ENCODE measurements at regions not wholly inside any gene's neighbourhood (a gene's known extent, or its start where the extent isn't known, plus 50 kb on each side); places are given as distances from the start of the nearest gene placed in this dataset.

- DNase-seq, result no peak
Observed at GRCh38 chr9:81532251-81532650, 157.1 kb downstream of the TLE1 start.

- no peak for DNase-seq
Observed at GRCh38 chr9:81531511-81531910, 157.8 kb downstream of the TLE1 start.

DNA sequence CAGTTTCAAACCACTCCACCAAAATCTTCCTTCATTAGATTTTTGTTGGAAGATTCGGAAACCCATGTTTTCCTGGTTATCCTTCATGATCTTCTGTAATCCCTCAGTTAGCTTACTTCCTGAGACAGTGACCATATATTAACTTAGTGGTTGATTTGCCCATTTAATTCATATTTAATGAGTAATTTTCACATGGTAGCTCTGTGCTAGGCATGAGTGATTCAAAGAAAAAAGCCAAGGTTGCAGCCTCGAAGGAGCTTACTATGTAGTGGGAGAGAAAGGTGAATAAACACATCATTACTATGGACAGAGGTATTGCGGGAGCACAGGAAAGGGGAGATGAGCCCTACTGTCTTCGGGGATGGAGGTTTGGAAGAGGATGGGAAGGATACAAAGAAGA is 158.5 kb downstream of the TLE1 start:
- DNase-seq, result no peak

GRCh38 chr9:81530310-81530810 is 159.0 kb downstream of the TLE1 start:
- DNase-seq, result no peak

DNA sequence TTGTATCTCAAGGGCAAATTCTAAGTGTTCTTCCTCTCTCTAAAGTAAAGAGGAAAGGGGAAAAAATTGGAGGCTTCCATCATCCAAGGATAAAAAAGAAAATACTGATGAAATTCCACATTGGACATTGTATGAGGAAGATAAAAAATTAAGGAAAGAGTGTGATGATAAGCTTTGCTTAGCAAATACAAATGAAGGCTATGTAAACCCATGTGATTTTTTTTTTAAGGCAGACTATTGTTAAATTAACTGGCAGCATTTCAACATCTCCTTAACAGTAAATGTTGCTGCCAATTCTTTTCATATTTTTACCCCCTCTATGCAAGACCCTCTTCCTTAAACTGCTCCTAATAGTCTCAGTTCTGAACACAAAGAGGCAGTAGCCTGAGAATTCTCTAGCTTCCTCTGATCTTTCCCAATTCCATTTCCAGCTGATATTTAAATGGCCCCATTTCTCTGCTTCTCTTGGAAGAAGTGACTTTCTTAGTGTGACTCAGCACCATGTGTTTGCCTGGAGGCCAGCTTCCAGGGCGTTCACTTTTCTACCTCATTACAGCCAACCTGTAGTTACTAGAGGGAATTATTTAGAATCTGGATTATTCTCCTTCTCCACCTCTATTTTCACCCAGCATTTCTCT is 159.7 kb downstream of the TLE1 start:
- no peak for DNase-seq

DNA sequence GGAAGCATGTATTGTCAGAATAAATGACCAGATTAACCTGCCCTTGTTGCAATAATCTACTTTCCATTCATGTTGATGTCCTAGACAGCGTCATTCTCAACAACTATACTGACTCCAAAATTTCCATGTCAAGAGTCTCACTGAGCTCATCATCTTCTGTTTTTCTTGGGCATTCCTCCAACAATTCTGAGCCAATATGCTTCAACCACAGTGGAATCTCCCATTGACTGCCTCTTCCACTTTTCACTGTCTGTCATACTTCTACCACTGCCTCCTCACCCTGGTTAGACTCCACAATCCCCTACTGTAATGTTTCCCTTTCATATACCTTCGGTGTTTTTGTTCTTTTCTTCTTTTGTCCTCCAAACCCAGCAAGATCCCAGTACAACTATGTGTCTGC is 162.8 kb downstream of the TLE1 start:
- DNase-seq, result peak; percentile 94

DNA sequence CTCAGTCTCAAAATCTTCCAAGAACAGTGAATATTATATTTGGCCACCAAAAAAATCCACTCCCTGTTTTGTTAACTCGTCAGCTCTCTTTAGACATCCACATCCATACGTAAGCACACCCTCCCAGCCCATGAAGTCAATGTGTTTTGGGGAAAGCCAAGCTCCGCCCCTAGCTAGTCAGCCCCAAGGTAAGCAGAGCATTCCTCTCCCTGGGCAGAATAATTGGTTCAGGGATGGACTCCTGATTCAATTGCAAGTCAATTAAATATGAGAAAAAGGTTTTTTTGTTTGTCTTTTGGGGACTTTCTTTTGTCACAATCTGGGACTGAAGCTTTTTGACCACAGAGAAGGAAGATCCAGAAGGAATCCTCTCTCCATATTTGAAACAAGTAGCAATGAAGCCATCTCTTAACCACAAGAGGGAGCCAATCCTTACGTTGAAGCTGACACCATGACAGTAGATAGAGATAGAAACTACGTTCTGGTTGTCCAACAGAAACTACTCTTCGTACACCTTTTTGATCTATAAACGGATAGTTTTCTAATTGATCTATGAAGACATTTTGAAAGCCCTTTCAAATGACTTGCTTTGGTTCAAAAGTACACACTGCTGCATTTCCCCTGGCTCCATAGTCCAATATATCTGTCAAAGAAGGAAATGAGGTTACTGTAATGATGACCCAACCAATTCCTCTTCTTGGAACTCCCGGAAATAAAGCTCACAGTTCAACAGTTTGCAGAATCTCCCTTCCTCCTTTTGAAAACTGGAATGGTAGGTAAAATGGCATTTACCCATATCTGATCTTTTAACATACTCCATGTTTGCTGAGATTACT is 166.4 kb downstream of the TLE1 start:
- peak; percentile 24 for DNase-seq

DNA sequence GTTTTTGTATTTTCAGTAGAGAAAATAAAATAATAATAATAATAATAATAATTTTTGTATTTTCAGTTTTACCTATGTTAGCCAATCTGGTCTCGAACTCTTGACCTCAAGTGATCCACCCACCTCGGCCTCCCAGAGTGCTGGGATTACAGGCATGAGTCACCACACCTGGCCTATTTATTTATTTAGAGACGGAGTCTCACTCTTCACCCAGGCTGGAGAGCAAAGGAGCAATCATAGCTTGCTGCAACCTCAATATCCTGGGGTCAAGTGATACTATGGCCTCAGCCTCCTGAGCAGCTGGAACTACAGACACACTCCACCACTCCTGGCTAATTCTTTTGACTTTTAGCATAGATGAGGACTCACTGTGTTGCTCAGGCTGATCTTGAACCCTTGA is 167.5 kb downstream of the TLE1 start:
- DNase-seq, result no peak

DNA sequence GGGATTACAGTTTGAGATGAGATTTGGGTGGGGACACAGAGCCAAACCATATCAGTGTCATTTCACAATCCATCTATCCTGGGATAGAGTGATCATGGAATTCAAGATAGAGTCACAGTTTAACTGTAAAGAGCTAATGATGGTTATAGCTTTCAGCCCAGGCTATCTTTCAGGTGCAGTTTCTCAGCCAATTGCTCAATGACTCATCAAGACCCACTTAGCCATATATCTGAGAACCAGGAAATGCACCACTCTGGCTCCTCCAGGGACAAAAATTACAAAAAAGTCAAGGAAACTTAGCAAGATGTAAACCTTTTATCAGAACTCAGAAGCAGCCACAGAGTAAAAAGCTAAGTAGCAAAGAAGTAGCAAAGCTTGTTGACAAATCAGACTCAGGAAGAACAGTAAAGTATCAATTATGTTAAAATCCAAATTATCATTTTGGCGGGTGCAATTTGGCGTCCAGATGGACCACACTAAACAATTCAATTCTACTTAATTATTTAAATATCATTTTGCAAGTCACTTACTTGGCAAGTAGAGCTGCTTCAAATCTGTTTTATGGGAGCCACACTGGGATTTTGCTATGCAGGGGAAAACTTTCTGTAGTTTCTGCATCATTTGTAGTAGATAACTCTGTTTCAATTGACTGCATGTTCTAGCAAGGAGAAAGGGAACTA is 169.4 kb downstream of the TLE1 start:
- no peak for DNase-seq

DNA sequence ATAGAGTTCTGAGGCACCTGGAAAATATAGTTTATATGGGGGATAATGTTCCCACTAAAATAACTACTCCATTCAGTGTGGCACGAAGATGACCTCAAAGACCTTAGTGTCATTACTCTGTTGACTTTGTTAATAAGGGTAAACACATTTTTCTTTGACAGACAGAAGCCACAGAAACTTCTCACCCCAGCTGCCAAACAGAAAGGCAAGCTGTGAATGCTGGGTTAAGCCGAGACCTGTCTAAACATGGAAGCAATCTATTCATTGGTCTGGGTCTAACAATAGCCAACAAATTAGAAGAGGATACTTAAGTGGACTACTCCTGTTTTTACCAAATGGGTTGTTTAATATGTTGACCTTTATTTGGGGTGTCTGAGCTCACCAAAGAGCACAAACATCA is 171.4 kb downstream of the TLE1 start:
- no peak for DNase-seq

DNA sequence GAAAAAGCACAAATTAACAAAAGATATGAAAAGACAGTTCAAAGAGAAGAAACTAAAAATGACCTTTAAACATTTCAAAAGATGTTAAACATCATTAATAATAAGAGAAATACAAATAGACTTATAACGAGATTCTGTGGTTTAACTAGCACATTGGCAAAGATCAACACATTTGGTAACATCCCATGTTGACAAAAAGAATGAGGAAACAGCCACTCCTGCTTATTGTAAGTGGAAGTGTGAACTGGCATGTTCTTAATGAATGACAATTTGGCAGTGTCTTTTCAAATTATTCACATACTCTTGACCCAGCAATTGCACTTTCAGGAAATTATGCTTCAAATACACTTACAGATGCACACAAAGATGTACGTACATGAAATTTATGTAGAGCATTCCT is 176.3 kb downstream of the TLE1 start:
- DNase-seq, result no peak

- no peak for DNase-seq
Observed at GRCh38 chr9:81512641-81513040, 176.7 kb downstream of the TLE1 start.

GRCh38 chr9:81508476-81508875 is 180.9 kb downstream of the TLE1 start:
- no peak for DNase-seq

GRCh38 chr9:81506941-81507864 is 182.1 kb downstream of the TLE1 start:
- no peak for DNase-seq

GRCh38 chr9:81499594-81499993 is 189.8 kb downstream of the TLE1 start:
- DNase-seq, result no peak

GRCh38 chr9:81499021-81499454 is 190.3 kb downstream of the TLE1 start:
- no peak for DNase-seq

DNA sequence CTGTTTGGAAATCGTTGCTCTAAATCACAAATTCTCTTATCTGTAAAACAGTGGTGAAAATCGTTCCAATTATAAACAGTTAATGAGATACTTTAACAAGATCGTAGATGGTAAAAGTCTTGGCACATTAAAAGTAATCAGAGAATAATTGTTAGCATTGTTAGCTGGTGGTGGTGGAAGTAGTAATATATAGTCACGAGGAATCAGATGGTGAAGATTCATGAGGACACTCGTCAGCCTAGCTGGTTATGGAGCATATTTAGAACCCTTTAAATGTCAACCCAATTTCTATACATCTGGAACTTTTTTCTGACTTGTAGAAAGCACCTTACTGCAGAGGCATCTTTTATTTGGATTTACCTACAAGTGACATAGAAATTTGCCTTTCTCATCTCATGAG is 190.8 kb downstream of the TLE1 start:
- no peak for DNase-seq

GRCh38 chr9:81497091-81497490 is 192.3 kb downstream of the TLE1 start:
- DNase-seq, result no peak

GRCh38 chr9:81492710-81493447 is 196.5 kb downstream of the TLE1 start:
- peak; percentile 83 for DNase-seq

DNA sequence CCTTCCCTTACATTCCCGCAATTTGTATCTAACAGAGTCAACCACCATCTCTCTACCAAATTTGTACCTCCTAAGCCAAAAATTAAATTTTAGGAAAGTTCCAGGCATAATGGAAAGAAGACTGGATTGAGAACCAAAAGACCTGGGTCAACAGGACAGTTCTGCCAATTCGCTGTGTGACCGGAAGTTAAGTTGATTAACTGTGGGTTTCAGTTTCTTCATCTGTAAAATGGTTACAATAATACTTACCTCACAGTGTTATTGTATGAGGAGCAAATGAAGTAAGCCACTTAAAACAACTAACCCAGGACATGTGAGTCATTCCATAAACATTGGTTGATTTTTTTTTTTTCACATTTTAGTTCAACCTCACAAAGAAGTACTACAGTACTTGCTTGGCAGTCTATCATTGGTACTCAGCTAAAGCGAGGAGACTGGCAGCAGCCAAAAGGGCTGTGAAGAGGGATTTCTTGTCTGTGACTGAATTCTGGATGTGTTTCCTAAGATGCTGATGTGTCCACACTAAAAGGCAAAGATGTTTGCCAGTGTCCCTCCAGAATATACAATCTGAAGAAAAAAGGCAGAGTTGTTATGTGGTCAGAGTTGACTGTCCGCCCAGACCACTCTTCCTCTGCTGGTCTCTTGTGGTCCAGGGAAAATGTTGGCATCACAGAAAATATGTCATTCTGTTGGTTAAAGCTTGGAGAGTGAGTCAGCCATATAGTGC is 198.6 kb downstream of the TLE1 start:
- DNase-seq, result peak; percentile 85

- DNase-seq, result no peak
Observed at GRCh38 chr9:81489046-81489445, 200.3 kb downstream of the TLE1 start.
